ENCODE measurements at regions not wholly inside any gene's neighbourhood (a gene's known extent, or its start where the extent isn't known, plus 50 kb on each side); places are given as distances from the start of the nearest gene placed in this dataset.
"Not testable (repeated sequence)": the region's sequence is repeated elsewhere in the genome, so short reads cannot be mapped to it uniquely, and the experiment has no call there.

DNA sequence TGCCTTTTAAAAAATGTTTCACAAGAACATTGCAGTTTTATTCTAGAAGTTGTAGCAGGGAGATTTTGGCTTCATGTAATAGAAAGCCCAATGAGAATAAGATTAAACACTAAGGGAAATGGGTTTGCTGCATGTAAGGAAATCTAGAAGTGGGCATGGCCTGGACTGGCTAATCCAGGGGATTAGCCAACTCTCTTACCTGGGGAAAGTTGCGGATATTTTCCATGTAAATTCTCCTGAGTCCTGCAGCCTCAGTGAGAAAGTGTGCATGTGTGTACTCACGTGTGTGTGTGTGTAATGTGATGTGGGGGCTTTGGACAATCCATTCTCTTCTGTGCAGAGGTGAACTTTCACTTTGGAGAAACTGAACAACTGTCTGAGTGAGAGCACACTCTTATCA, 775.1 kb upstream of the TPTE start:
- TF ChIP-seq, protein P1, sequence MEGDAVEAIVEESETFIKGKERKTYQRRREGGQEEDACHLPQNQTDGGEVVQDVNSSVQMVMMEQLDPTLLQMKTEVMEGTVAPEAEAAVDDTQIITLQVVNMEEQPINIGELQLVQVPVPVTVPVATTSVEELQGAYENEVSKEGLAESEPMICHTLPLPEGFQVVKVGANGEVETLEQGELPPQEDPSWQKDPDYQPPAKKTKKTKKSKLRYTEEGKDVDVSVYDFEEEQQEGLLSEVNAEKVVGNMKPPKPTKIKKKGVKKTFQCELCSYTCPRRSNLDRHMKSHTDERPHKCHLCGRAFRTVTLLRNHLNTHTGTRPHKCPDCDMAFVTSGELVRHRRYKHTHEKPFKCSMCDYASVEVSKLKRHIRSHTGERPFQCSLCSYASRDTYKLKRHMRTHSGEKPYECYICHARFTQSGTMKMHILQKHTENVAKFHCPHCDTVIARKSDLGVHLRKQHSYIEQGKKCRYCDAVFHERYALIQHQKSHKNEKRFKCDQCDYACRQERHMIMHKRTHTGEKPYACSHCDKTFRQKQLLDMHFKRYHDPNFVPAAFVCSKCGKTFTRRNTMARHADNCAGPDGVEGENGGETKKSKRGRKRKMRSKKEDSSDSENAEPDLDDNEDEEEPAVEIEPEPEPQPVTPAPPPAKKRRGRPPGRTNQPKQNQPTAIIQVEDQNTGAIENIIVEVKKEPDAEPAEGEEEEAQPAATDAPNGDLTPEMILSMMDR (IDR thresholded peaks at IDR 0.05; ENCODE audit: insufficient read depth, low read length) = not testable (repeated sequence)
- not testable (repeated sequence) for TF ChIP-seq POLR2AphosphoS5 (IDR thresholded peaks at IDR 0.05; ENCODE audit: low read depth); GABPA (IDR thresholded peaks at IDR 0.05; ENCODE audit: low read depth); SPI1 (IDR thresholded peaks at IDR 0.05; ENCODE audit: borderline replicate concordance, low read depth)
- TF ChIP-seq, protein P2, sequence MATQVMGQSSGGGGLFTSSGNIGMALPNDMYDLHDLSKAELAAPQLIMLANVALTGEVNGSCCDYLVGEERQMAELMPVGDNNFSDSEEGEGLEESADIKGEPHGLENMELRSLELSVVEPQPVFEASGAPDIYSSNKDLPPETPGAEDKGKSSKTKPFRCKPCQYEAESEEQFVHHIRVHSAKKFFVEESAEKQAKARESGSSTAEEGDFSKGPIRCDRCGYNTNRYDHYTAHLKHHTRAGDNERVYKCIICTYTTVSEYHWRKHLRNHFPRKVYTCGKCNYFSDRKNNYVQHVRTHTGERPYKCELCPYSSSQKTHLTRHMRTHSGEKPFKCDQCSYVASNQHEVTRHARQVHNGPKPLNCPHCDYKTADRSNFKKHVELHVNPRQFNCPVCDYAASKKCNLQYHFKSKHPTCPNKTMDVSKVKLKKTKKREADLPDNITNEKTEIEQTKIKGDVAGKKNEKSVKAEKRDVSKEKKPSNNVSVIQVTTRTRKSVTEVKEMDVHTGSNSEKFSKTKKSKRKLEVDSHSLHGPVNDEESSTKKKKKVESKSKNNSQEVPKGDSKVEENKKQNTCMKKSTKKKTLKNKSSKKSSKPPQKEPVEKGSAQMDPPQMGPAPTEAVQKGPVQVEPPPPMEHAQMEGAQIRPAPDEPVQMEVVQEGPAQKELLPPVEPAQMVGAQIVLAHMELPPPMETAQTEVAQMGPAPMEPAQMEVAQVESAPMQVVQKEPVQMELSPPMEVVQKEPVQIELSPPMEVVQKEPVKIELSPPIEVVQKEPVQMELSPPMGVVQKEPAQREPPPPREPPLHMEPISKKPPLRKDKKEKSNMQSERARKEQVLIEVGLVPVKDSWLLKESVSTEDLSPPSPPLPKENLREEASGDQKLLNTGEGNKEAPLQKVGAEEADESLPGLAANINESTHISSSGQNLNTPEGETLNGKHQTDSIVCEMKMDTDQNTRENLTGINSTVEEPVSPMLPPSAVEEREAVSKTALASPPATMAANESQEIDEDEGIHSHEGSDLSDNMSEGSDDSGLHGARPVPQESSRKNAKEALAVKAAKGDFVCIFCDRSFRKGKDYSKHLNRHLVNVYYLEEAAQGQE (IDR thresholded peaks at IDR 0.05; ENCODE audit: insufficient replicate concordance, low read depth) = not testable (repeated sequence)

Data from HL-60 (cell line).